Panc1 (cell line): ENCODE measurements at regions not wholly inside any gene's neighbourhood (a gene's known extent, or its start where the extent isn't known, plus 50 kb on each side); places are given as distances from the start of the nearest gene placed in this dataset.

Experiments
- ATAC-seq: fragments of 200-7000 bp; cut with Tn5 transposase; 2 replicates; pipeline ENCODE4 v1.9.1; 2020; ENCODE audit warnings: mild to moderate bottlenecking, moderate library complexity
- BruUV-seq: library from RNA; stranded (reverse); fragments of 400-500 nt; replicated peaks from 2 replicates; lab custom pipeline; 2021; lab: Mats Ljungman, UMichigan
- CTCF ChIA-PET: fragments of 300-600 bp; sonication (Branson Sonifier 250); formaldehyde crosslinking; loops from one replicate; lab custom pipeline; 2022; ENCODE audit warnings: antibody characterized with exemption; lab: Charles Lee
- POLR2A ChIA-PET: fragments of 300-600 bp; sonication (Branson Sonifier 250); formaldehyde crosslinking; loops from one replicate; lab custom pipeline; 2022; ENCODE audit warnings: antibody characterized with exemption; lab: Charles Lee
- DNase-seq: peaks from one replicate; pipeline ENCODE4 v3.0.0-alpha.2; 2010; ENCODE audit warnings: low read depth, low spot score
- H3K27ac ChIP-seq: 2 replicates; pipeline ENCODE4 v1.5.1; 2011; ENCODE audit warnings: mild to moderate bottlenecking, low read length, inconsistent platforms
- H3K27me3 ChIP-seq: fragments of 200-500 bp; sonication (Bioruptor generic); 2 replicates; pipeline ENCODE4 v1.6.0; 2014; ENCODE audit warnings: low read length, inconsistent platforms; ENCODE audit not compliant: control insufficient read depth, insufficient read depth
- H3K36me3 ChIP-seq: fragments of 200-500 bp; sonication (Bioruptor generic); 2 replicates; pipeline ENCODE4 v1.5.1; 2014; ENCODE audit warnings: inconsistent platforms, mild to moderate bottlenecking, low read length, moderate library complexity; ENCODE audit not compliant: control insufficient read depth, insufficient read depth
- H3K4me1 ChIP-seq: 2 replicates; pipeline ENCODE4 v1.5.1; 2011; ENCODE audit warnings: inconsistent platforms, mild to moderate bottlenecking, low read length, moderate library complexity; ENCODE audit not compliant: control insufficient read depth, insufficient read depth
- H3K4me3 ChIP-seq, 2 experiments: 2 replicates each; pipeline ENCODE4 v1.5.1; 2011 to 2012; ENCODE audit warnings: low read depth in 2 of 2, low read length in 2 of 2, mild to moderate bottlenecking in 2 of 2, inconsistent platforms in 1 of 2, moderate library complexity in 1 of 2
- H3K9me3 ChIP-seq: fragments of 200-500 bp; sonication (Bioruptor generic); 2 replicates; pipeline ENCODE4 v1.5.1; 2014; ENCODE audit warnings: low read depth, mild to moderate bottlenecking, inconsistent platforms, low read length, moderate library complexity; ENCODE audit not compliant: control insufficient read depth, insufficient read depth
- CTCF ChIP-seq: fragments of 450-650 bp; IDR thresholded peaks from 2 replicates; pipeline ENCODE4 v1.5.1; 2017; ENCODE audit warnings: mild to moderate bottlenecking
- POLR2AphosphoS5 ChIP-seq: IDR thresholded peaks from 2 replicates; pipeline ENCODE4 v1.6.1; 2012; ENCODE audit warnings: mild to moderate bottlenecking, low read depth, low read length, moderate library complexity
- REST ChIP-seq, 2 experiments: IDR thresholded peaks; 2 replicates each; pipeline ENCODE4 v1.6.1; 2011 to 2012; ENCODE audit warnings: low read depth in 2 of 2, control low read depth in 1 of 2, low read length in 1 of 2, mild to moderate bottlenecking in 1 of 2, moderate library complexity in 1 of 2; ENCODE audit not compliant: insufficient read depth in 1 of 2
- SIN3A ChIP-seq: IDR thresholded peaks from 2 replicates; pipeline ENCODE4 v1.6.1; 2012; ENCODE audit warnings: low read depth, mild to moderate bottlenecking, low read length, moderate library complexity, borderline replicate concordance; ENCODE audit not compliant: insufficient read depth
- TCF7L2 ChIP-seq: IDR thresholded peaks from 2 replicates; pipeline ENCODE4 v1.6.1; 2011; ENCODE audit warnings: mild to moderate bottlenecking, low read depth, low read length, inconsistent platforms
- in situ Hi-C: cut with HindIII; loops from 2 replicates; pipeline ENCODE4 v1.10.0; 2016; ENCODE audit warnings: low sequenced_read_pairs, low pct_unique_long_range_greater_than_20kb
- intact Hi-C: fragments of 100-400 bp; cut with micrococcal nuclease; formaldehyde crosslinking; loops from one replicate; pipeline ENCODE4 v1.10.0; 2022; ENCODE audit not compliant: unreplicated experiment

GRCh38 chr10:64345856-64346255 is 824.7 kb downstream of the REEP3 start:
- ATAC-seq = no peak
- Histone ChIP-seq H3K4me3 (no peak overlapping the region), H3K27me3 (no peaks in the 10 kb centered on the region), H3K4me1 (no peaks in the 10 kb centered on the region), H3K36me3 (no peaks in the 10 kb centered on the region), H3K9me3 (no peaks in the 10 kb centered on the region), H3K27ac (no peak overlapping the region)
- no TSS peak for BruUV-seq
- no peak for DNase-seq
- intact Hi-C loops (no loop called here), in situ Hi-C loops (no loop called here)
- TF ChIP-seq TCF7L2 = no peak
- no peak for TF ChIP-seq POLR2AphosphoS5
- no peak for TF ChIP-seq REST (IDR thresholded peaks at IDR 0.05; ENCODE audit: insufficient read depth in 1 of 2, low read depth in 2 of 2, low read length in 1 of 2)
- TF ChIP-seq CTCF = no peak
- no peak for TF ChIP-seq SIN3A
- ChIA-PET CTCF (no interaction called here), POLR2A (no interaction called here)

GRCh38 chr10:64346389-64346788 is 825.2 kb downstream of the REEP3 start:
- ChIA-PET CTCF (no interaction called here), POLR2A (no interaction called here)
- no peak overlapping the region for H3K27ac ChIP-seq
- in situ Hi-C loops (no loop called here), intact Hi-C loops (no loop called here)
- no peaks in the 10 kb centered on the region for H3K27me3 ChIP-seq
- TF ChIP-seq POLR2AphosphoS5 (no peak), TCF7L2 (no peak), CTCF (no peak), SIN3A (no peak), REST (IDR thresholded peaks at IDR 0.05; ENCODE audit: insufficient read depth in 1 of 2, low read depth in 2 of 2, low read length in 1 of 2) (no peak)
- H3K36me3 ChIP-seq = no peaks in the 10 kb centered on the region
- no peak for ATAC-seq
- no peaks in the 10 kb centered on the region for H3K9me3 ChIP-seq
- no peaks in the 10 kb centered on the region for H3K4me1 ChIP-seq
- no TSS peak for BruUV-seq
- no peak for DNase-seq
- H3K4me3 ChIP-seq = no peak overlapping the region
